ENCODE measurements at regions not wholly inside any gene's neighbourhood (a gene's known extent, or its start where the extent isn't known, plus 50 kb on each side); places are given as distances from the start of the nearest gene placed in this dataset.

GRCh38 chr5:57858905-57859304, 376.3 kb upstream of the ACTBL2 start:
- no peak for TF ChIP-seq SUZ12 (IDR thresholded peaks at IDR 0.05; ENCODE audit: extremely low read depth, insufficient read depth, insufficient read length)
- no peak for TF ChIP-seq ZNF274 (IDR thresholded peaks at IDR 0.05; ENCODE audit: low read depth, low read length)
- TF ChIP-seq YY1 (IDR thresholded peaks at IDR 0.05; ENCODE audit: insufficient read depth, insufficient read length) = no peak
- no peaks in the 10 kb centered on the region for H3K36me3 ChIP-seq (ENCODE audit: insufficient read depth, insufficient read length, low read length)
- H3K4me3 ChIP-seq (ENCODE audit: insufficient read length, low read depth) = no peak overlapping the region
- H3K4me1 ChIP-seq (ENCODE audit: insufficient read depth, insufficient read length) = no peaks in the 10 kb centered on the region
- no peaks in the 10 kb centered on the region for H3K27me3 ChIP-seq (ENCODE audit: insufficient read depth, insufficient read length)
- no peaks in the 10 kb centered on the region for H3K9me3 ChIP-seq (ENCODE audit: insufficient read depth, low read length)
- DNase-seq (ENCODE audit: low read depth, low spot score) = no peak
- H3K9ac ChIP-seq (ENCODE audit: insufficient read length, low read depth) = no peak overlapping the region

DNA sequence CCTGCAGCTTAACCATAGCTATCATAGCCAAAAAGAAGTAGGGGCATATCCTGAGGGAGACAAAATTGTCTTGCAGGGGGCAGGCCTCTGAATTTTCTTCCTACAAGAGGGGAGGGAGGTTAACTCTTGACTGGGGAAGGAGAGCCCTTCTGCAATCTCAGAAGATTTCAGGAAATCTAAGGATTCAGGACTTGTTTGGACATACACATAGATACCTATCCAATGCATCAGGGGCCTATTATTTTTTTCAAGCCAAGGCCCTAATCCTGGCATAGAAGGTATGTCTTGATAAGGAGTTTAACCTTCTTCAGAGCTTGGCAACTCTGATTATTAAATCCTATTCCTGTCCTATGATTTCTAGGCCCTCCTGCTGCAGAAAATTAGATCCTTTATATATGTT, 375.1 kb upstream of the ACTBL2 start:
- no peaks in the 10 kb centered on the region for H3K4me1 ChIP-seq (ENCODE audit: insufficient read depth, insufficient read length)
- H3K36me3 ChIP-seq (ENCODE audit: insufficient read depth, insufficient read length, low read length) = no peaks in the 10 kb centered on the region
- H3K27me3 ChIP-seq (ENCODE audit: insufficient read depth, insufficient read length) = no peaks in the 10 kb centered on the region
- H3K9me3 ChIP-seq (ENCODE audit: insufficient read depth, low read length) = no peaks in the 10 kb centered on the region
- DNase-seq (ENCODE audit: low read depth, low spot score) = no peak
- no peak for TF ChIP-seq ZNF274 (IDR thresholded peaks at IDR 0.05; ENCODE audit: low read depth, low read length)
- TF ChIP-seq SUZ12 (IDR thresholded peaks at IDR 0.05; ENCODE audit: extremely low read depth, insufficient read depth, insufficient read length) = no peak
- no peak for TF ChIP-seq YY1 (IDR thresholded peaks at IDR 0.05; ENCODE audit: insufficient read depth, insufficient read length)
- no peak overlapping the region for H3K4me3 ChIP-seq (ENCODE audit: insufficient read length, low read depth)
- H3K9ac ChIP-seq (ENCODE audit: insufficient read length, low read depth) = no peak overlapping the region

DNA sequence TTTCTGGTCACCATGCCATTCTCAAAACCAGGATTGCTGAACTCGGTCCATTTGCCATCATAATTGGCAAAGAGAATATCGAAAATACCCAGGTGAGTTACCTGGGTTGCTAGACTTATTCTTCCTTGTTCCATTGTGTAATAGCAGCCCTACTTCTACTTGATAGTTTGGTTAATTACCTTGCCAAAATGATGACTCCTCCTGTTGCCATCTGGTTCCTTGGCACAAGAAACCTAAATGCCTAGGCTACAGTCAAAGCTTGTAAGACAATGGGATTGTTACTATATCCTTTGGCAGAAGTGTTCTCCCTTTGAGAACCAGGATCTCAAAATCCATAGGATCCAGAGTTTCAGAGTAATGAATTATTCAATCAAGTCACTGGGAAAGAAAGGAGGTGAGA, 373.2 kb upstream of the ACTBL2 start:
- no peak overlapping the region for H3K9ac ChIP-seq (ENCODE audit: insufficient read length, low read depth)
- H3K27me3 ChIP-seq (ENCODE audit: insufficient read depth, insufficient read length) = no peaks in the 10 kb centered on the region
- no peaks in the 10 kb centered on the region for H3K9me3 ChIP-seq (ENCODE audit: insufficient read depth, low read length)
- no peak overlapping the region for H3K4me3 ChIP-seq (ENCODE audit: insufficient read length, low read depth)
- H3K4me1 ChIP-seq (ENCODE audit: insufficient read depth, insufficient read length) = no peaks in the 10 kb centered on the region
- H3K36me3 ChIP-seq (ENCODE audit: insufficient read depth, insufficient read length, low read length) = no peaks in the 10 kb centered on the region
- no peak for DNase-seq (ENCODE audit: low read depth, low spot score)
- TF ChIP-seq YY1 (IDR thresholded peaks at IDR 0.05; ENCODE audit: insufficient read depth, insufficient read length) (no peak), SUZ12 (IDR thresholded peaks at IDR 0.05; ENCODE audit: extremely low read depth, insufficient read depth, insufficient read length) (no peak), ZNF274 (IDR thresholded peaks at IDR 0.05; ENCODE audit: low read depth, low read length) (no peak)

- H3K36me3 ChIP-seq (ENCODE audit: insufficient read depth, insufficient read length, low read length) = no peaks in the 10 kb centered on the region
- H3K9ac ChIP-seq (ENCODE audit: insufficient read length, low read depth) = no peak overlapping the region
- no peaks in the 10 kb centered on the region for H3K4me1 ChIP-seq (ENCODE audit: insufficient read depth, insufficient read length)
- TF ChIP-seq ZNF274 (IDR thresholded peaks at IDR 0.05; ENCODE audit: low read depth, low read length) (no peak), SUZ12 (IDR thresholded peaks at IDR 0.05; ENCODE audit: extremely low read depth, insufficient read depth, insufficient read length) (no peak), YY1 (IDR thresholded peaks at IDR 0.05; ENCODE audit: insufficient read depth, insufficient read length) (no peak)
- DNase-seq (ENCODE audit: low read depth, low spot score) = no peak
- no peaks in the 10 kb centered on the region for H3K9me3 ChIP-seq (ENCODE audit: insufficient read depth, low read length)
- H3K4me3 ChIP-seq (ENCODE audit: insufficient read length, low read depth) = no peak overlapping the region
- H3K27me3 ChIP-seq (ENCODE audit: insufficient read depth, insufficient read length) = no peaks in the 10 kb centered on the region
These were observed 371.5 kb upstream of the ACTBL2 start for GRCh38 chr5:57853929-57854697.

GRCh38 chr5:57850109-57850508, 367.5 kb upstream of the ACTBL2 start:
- Histone ChIP-seq H3K9me3 (ENCODE audit: insufficient read depth, low read length) (no peaks in the 10 kb centered on the region), H3K36me3 (ENCODE audit: insufficient read depth, insufficient read length, low read length) (no peaks in the 10 kb centered on the region), H3K4me1 (ENCODE audit: insufficient read depth, insufficient read length) (no peaks in the 10 kb centered on the region), H3K9ac (ENCODE audit: insufficient read length, low read depth) (no peak overlapping the region), H3K27me3 (ENCODE audit: insufficient read depth, insufficient read length) (no peaks in the 10 kb centered on the region), H3K4me3 (ENCODE audit: insufficient read length, low read depth) (no peak overlapping the region)
- no peak for DNase-seq (ENCODE audit: low read depth, low spot score)
- no peak for TF ChIP-seq YY1 (IDR thresholded peaks at IDR 0.05; ENCODE audit: insufficient read depth, insufficient read length)
- TF ChIP-seq ZNF274 (IDR thresholded peaks at IDR 0.05; ENCODE audit: low read depth, low read length) = no peak
- TF ChIP-seq SUZ12 (IDR thresholded peaks at IDR 0.05; ENCODE audit: extremely low read depth, insufficient read depth, insufficient read length) = no peak

- no peak overlapping the region for H3K9ac ChIP-seq (ENCODE audit: insufficient read length, low read depth)
- no peaks in the 10 kb centered on the region for H3K27me3 ChIP-seq (ENCODE audit: insufficient read depth, insufficient read length)
- DNase-seq (ENCODE audit: low read depth, low spot score) = no peak
- H3K36me3 ChIP-seq (ENCODE audit: insufficient read depth, insufficient read length, low read length) = no peaks in the 10 kb centered on the region
- H3K4me3 ChIP-seq (ENCODE audit: insufficient read length, low read depth) = no peak overlapping the region
- TF ChIP-seq SUZ12 (IDR thresholded peaks at IDR 0.05; ENCODE audit: extremely low read depth, insufficient read depth, insufficient read length) (no peak), YY1 (IDR thresholded peaks at IDR 0.05; ENCODE audit: insufficient read depth, insufficient read length) (no peak), ZNF274 (IDR thresholded peaks at IDR 0.05; ENCODE audit: low read depth, low read length) (no peak)
- H3K9me3 ChIP-seq (ENCODE audit: insufficient read depth, low read length) = no peaks in the 10 kb centered on the region
- H3K4me1 ChIP-seq (ENCODE audit: insufficient read depth, insufficient read length) = no peaks in the 10 kb centered on the region
These were observed 362.4 kb upstream of the ACTBL2 start for GRCh38 chr5:57845025-57845424.

DNA sequence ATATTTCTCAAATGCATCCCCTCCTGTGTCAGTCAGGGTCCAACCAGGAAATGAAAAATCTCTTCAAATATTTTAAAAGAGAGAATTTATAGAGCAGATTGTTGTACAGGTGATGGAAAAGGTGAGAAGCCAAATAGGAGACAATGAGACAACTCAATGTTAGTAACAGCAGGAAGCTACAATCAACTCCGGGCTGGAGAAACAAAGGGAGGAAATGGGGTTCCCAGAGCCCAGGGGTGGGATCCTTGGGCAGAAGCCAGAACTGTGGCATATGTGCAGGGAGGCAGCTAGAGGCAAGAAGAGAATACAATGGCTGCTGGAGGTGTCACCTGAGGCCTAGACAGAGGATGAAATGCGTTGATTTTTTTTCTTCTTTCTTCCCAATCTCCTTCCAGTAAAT, 361.8 kb upstream of the ACTBL2 start:
- TF ChIP-seq SUZ12 (IDR thresholded peaks at IDR 0.05; ENCODE audit: extremely low read depth, insufficient read depth, insufficient read length) = no peak
- TF ChIP-seq ZNF274 (IDR thresholded peaks at IDR 0.05; ENCODE audit: low read depth, low read length) = no peak
- no peak for TF ChIP-seq YY1 (IDR thresholded peaks at IDR 0.05; ENCODE audit: insufficient read depth, insufficient read length)

More for the DNA sequence above, 361.8 kb upstream of the ACTBL2 start:
- Histone ChIP-seq H3K4me1 (ENCODE audit: insufficient read depth, insufficient read length) (no peaks in the 10 kb centered on the region), H3K36me3 (ENCODE audit: insufficient read depth, insufficient read length, low read length) (no peaks in the 10 kb centered on the region), H3K9me3 (ENCODE audit: insufficient read depth, low read length) (no peaks in the 10 kb centered on the region), H3K27me3 (ENCODE audit: insufficient read depth, insufficient read length) (no peaks in the 10 kb centered on the region), H3K9ac (ENCODE audit: insufficient read length, low read depth) (no peak overlapping the region), H3K4me3 (ENCODE audit: insufficient read length, low read depth) (no peak overlapping the region)
- DNase-seq (ENCODE audit: low read depth, low spot score) = no peak
